GM18505 (cell line): ENCODE measurements at regions not wholly inside any gene's neighbourhood (a gene's known extent, or its start where the extent isn't known, plus 50 kb on each side); places are given as distances from the start of the nearest gene placed in this dataset.
"Not testable (repeated sequence)": the region's sequence is repeated elsewhere in the genome, so short reads cannot be mapped to it uniquely, and the experiment has no call there.

Source experiments
- ATAC-seq: cut with Tn5 transposase; IDR thresholded peaks from one replicate; pipeline ENCODE4 v1.9.1; 2021; ENCODE audit not compliant: unreplicated experiment
- POLR2A ChIP-seq: IDR thresholded peaks from 4 replicates; pipeline ENCODE4 v1.6.1; 2011; ENCODE audit warnings: borderline replicate concordance; ENCODE audit not compliant: insufficient read depth, insufficient read length; ENCODE audit errors: extremely low read depth

DNA sequence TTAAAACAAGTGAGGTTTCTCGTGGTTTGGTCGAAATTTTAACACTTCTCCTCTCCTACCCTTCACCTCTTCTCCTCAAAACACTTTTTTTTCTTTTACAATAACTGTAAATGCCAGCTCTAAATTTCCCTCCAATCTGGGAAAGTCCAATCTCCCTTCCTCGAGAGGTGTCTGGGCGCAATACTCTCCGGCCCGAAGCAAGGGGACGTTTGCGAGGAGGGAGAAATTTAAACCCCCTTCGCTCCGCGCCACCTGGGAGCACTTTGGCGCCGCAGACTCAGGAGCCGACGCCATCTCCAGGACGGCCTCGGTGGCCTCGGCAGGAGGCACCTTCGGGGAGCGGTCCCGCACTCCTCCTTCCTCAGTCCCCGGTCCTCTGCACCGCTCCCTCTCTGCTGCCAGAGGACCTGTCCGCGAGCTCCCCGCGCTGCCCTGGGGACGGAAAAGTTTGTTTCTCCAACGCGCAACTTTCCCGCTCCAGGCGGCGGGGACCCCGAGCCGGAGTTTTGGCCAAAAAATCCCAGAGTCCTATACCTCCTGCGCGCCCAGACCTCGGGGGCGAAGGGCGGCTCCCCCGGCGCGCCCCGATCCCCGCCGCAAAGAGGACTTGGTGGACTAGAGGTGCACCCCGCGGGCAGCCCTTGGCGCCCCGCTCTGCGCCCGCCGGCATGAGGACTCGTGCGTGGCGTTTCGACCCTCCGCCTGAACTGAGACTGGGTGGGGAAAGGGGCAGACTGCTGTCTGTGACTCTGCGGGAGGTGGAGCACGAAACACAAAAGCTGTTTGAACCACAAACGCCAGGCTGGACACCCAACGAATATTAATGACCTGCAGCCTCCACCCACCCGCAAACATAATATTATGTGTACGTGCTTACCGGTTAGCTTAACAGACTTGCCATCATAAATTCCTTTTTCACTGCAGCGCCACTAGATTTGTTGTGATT, 95.2 kb upstream of the HMGA2 start:
- ATAC-seq = no peak
- TF ChIP-seq POLR2A = no peak

DNA sequence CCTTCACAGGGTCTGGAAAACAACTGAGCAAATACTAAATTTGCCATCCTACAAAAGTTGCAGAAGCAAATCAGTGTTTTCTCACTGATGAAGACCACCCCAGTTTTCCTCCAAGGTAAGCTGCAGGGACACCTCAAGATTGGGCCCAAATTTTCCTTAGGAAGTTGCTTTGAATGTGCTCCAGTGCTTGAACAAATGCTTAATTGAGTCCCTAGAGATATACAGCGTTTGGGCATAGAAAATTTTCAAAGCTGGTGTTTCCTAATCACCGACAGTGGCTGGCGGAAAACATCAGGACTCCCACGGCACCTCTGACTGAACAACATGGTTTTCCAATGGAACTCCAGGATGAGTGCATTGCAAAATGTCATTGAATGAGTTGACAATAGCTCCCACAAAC, 92.5 kb upstream of the HMGA2 start:
- ATAC-seq = no peak
- TF ChIP-seq POLR2A = no peak

DNA sequence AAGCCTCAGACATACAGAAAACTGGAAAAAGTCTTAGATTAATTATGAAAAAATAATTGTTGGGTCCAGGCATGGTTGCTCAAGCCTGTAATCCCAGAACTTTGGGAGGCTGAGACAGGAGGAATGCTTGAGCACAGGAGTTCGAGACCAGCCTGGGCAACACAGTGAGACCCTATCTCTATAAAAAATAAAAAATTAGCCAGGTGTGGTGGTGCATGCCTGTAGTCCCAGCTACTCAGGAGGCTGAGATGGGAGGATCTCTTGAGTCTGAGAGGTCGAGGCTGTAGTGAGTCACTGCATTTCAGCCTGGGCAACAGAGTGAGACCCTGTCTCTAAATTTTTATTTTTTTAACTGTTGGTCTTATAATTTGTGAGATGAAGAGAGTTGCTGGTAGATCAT, 90.6 kb upstream of the HMGA2 start:
- ATAC-seq = not testable (repeated sequence)

DNA sequence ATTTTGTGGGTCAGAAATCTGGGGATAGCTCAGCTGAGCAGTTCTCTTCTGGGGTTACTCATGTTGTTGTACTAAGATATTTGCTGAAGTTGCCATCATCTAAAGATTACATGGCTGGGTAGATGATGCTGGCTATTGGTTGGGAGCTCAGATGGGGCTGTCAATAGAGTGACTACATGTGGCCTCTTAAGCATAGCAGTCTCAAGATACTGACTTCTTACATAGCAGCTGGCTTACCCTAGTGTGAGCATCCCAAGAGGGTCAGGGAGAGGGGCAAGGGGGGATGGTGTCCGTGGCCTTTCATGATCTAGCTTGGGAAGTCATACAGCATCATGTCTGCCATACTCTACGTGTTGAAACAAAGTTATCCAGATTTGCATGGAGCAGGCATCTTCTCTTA, 90.1 kb upstream of the HMGA2 start:
- ATAC-seq = no peak
- no peak for TF ChIP-seq POLR2A

DNA sequence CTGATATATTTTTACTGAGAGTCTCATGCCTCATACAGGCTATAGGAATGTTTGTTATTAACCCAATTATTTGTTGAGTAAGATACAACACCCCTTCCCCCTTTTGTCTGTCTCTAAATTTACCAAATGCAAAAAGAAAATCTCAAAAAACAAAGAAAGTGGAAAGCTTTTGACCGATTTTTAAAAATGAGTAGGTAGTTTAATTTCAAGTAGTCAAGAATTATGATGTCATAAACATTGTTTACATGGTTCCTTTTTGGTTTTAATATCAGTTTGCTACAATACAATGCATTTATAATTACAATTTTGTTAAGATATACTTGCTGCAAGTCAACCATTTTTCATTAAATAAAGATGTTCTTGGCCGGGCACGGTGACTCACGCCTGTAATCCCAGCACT, 84.7 kb upstream of the HMGA2 start:
- TF ChIP-seq POLR2A = no peak
- ATAC-seq = no peak

DNA sequence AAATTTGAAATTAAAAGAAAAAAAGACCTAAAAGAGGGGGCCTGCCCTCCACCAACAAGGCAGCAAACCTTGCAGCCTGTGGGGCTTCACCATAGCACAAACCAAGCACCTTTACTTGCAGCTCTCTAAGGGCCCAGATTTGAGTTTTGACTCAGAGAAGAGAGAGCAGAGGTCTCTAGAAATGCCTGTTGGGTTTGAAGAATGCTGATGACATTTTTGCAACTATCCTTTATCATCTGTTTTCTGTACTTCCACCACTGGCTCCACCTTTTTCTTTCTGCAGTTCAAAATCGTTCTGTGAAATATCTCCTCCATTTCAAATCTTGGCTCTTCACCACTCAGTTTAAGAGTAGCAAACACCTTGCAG, 83.8 kb upstream of the HMGA2 start:
- ATAC-seq = no peak
- TF ChIP-seq POLR2A = no peak

DNA sequence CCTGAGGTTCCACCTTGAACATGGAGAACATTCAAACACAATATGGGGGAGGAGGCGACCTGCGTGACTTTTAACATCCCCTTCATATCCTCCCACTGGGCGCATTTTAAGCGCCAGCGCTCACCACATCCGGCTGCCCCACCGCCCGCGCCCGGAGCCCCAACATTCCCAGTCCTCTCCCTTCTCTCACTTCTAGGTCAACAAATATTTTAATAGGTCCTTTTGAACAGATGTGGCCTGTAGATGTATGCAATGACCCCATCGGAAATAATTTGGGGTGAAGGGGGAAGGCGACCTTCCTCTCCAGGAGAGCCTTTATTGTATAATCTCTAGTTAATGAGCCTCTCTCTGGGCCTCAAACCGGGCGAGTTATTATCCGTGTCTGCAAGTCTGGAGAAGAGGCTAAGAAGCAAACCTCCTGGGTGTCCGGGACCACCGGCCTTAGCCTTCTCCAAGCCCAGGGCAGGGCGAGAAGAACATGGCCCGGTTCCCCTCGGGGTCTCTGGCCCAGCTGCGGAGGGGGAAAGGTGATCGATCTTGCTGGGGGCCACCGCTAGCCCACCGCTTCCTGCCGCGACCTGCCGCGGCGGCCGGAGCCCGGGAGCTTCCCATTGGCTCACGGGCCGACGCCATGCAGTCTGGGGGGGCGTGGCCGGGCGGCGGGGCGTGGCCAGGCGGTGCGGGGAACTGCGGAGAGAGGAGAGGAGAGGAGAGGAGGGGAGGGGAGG, 83.2 kb upstream of the HMGA2 start:
- TF ChIP-seq POLR2A = no peak
- peak; percentile 72 for ATAC-seq

DNA sequence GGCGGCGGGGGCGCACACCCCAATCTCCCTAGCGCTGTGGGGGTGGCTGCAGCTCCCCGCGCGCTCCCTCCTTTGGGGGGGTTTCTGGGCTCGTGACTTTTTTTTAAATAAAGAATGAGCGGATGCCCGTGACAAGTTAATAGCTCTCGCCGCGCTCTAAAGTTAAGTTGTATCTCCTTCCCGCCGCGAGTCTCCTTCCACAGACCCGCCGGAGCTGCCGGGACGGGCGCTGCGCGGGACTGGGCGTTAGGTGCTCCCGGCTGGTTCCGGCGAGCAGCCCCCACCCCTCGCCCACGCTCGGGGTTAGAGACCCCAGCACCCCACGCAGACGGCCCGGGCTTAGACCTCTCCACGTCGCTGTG, 82.6 kb upstream of the HMGA2 start:
- no peak for TF ChIP-seq POLR2A
- ATAC-seq = no peak

DNA sequence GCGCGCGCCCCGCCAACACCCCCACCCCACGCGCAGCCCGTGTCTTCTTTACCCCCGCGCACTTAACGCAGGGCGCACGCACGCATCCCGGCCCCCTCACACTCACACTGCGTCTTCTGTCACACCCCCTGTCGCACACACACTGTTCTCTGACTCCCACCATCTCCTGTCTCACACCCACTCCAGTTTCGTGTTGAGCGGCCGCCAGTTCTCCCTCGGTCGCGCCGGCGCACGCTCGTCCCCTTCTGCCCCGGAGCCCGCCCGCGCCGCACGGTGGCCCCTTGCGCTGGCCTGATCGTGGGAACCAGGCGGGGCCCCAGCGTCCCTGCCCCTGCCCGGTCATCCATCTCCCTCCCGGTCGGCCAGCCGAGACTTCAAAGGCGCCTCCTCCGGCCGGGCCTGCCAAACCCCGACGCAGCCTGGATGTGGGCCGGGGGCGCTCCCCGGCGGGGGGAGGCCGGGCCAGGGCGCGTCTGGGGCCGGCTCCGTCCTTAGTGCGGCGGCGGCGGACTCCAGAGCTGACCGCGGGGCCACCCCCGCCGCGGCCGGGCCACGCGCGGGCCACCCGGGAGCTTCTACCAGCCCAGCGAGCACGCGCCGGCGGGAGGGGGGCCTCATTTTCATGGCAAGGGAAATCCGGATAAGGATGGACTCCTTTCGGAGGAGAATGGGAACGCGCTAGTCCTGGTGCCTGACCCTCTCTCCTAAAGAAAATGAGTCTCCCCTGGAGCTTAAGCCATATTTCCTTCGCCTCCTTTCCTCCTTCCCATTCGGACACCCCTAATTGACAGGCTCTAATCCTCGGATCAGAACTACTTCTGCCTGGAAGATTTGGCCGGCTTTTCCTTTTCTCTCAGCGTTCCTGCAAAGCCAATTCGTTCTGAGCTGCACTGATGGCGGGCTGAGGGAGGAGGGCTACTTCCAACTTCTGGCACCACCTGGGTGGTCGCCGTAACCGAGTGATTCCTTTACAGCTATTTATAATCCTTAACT, 82.0 kb upstream of the HMGA2 start:
- ATAC-seq = no peak
- TF ChIP-seq POLR2A = no peak

DNA sequence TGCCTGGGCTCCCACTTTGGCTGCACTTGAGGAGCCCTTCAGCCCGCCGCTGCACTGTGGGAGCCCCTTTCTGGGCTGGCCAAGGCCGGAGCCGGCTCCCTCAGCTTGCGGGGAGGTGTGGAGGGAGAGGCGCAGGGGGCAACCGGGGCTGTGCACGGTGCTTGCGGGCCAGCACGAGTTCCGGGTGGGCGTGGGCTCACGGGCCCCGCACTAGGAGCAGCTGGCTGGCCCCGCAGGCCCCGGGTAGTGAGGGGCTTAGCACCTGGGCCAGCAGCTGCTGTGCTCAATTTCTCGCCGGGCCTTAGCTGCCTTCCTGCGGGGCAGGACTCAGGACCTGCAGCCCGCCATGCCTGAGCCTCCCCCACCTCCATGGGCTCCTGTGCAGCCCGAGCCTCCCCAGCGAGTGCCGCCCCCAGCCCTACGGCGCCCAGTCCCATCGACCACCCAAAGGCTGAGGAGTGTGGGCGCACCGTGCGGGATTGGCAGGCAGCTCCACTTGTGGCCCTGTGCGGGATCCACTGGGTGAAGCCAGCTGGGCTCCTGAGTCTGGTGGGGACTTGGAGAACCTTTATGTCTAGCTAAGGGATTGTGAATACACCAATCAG, 79.9 kb upstream of the HMGA2 start:
- ATAC-seq = not testable (repeated sequence)

DNA sequence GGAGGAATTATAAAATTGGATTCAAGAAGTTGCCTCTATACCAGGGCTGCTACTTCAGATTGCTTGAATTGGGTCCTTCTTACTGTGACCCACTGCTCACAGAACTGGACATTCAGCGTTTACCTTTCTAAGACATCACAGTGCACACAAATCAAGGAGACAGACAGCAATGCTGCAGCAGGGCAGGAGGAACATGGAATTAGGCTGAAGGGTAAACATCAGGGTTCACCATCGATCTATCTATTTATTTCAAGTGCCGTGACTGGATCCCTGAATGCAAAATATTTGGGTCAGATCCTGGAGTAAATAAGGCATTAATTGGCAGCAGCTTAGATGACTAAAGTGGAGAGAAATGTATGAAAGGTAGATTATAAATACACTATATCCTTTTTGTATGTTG, 76.9 kb upstream of the HMGA2 start:
- no peak for ATAC-seq
- TF ChIP-seq POLR2A = no peak

DNA sequence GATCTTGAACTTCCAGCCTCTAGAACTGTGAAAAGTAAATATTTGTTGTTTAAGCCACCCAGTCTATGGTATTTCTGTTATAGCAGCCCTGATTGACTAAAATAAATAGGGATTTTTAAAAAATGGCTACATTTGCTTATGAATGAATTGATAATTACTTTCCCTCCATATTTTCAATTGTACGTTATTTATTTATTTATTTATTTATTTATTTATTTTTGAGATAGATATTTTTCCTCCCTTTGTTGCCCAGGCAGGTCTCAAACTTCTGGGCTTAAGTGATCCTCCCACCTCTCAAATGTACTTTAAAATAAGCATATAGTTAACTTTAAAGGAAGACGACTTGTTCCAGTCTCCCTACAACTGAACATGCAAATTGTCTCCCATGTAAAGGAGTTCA, 76.0 kb upstream of the HMGA2 start:
- TF ChIP-seq POLR2A = no peak
- ATAC-seq = no peak

DNA sequence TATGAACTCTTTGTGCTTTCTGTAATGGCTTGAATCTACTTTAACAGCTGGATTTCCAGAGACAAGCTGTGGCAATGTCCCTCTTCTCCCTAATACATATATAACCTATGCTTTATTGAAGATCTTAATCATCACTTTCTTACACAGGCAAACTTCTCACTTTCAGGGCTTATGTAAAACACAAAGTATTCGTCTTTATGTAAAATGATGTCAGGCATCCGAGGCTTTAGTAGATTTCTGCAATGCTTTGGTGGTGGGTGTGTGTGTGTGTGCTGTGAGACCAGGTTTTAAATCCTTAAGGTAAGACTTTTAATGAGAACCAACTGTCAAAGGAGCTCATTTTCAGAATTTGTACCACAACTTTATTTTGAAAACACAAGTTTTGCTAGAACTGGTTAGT, 70.0 kb upstream of the HMGA2 start:
- ATAC-seq = no peak

More for the DNA sequence above, 70.0 kb upstream of the HMGA2 start:
- no peak for TF ChIP-seq POLR2A
